Heart left ventricle (tissue), 16 donors: ENCODE measurements at regions not wholly inside any gene's neighbourhood (a gene's known extent, or its start where the extent isn't known, plus 50 kb on each side); places are given as distances from the start of the nearest gene placed in this dataset.

Source experiments
- ATAC-seq, 4 donors: fragments of 200-7000 bp; cut with Tn5 transposase; one replicate each; pipeline ENCODE4 v1.9.1; 2020 to 2022; ENCODE audit warnings: moderate library complexity in 4 of 4, mild to moderate bottlenecking in 3 of 4, moderate number of reproducible peaks in 1 of 4
- DNase-seq, 5 donors: peaks; one replicate each; pipeline ENCODE4 v3.0.0-alpha.2; 2020
- H3K27ac ChIP-seq, 12 donors: fragments of 200-600 bp; sonication (generic) in 4 of 12; one replicate each; pipeline versions ENCODE4 v1.5.0 to v1.8.0; 2016 to 2022; ENCODE audit warnings: mild to moderate bottlenecking in 2 of 12
- H3K27me3 ChIP-seq, 9 donors: fragments of 200-600 bp; sonication (generic) in 2 of 9; one replicate each; pipeline versions ENCODE4 v1.5.1 to v1.8.0; 2016 to 2022; ENCODE audit warnings: mild to moderate bottlenecking in 3 of 9
- H3K36me3 ChIP-seq, 9 donors: fragments of 200-600 bp; sonication (generic) in 2 of 9; one replicate each; pipeline versions ENCODE4 v1.5.0 to v1.8.0; 2018 to 2022; ENCODE audit warnings: mild to moderate bottlenecking in 2 of 9
- H3K4me1 ChIP-seq, 12 donors: fragments of 200-600 bp; sonication (generic) in 4 of 12; one replicate each; pipeline versions ENCODE4 v1.5.0 to v1.8.0; 2016 to 2022; ENCODE audit warnings: mild to moderate bottlenecking in 3 of 12
- H3K4me3 ChIP-seq, 12 donors: fragments of 200-600 bp; sonication (generic) in 4 of 12; one replicate each; pipeline versions ENCODE4 v1.5.0 to v1.8.0; 2017 to 2022; ENCODE audit warnings: mild to moderate bottlenecking in 9 of 12, moderate library complexity in 4 of 12
- H3K9me3 ChIP-seq, 12 donors: fragments of 200-600 bp; sonication (generic) in 4 of 12; one replicate each; pipeline versions ENCODE4 v1.5.0 to v1.8.0; 2016 to 2022; ENCODE audit warnings: mild to moderate bottlenecking in 1 of 12
- POLR2A ChIP-seq, 2 donors: fragments of 450-650 bp; IDR thresholded peaks; one replicate each; pipeline ENCODE4 v1.6.1; 2017; ENCODE audit warnings: antibody characterized with exemption in 2 of 2, mild to moderate bottlenecking in 2 of 2, moderate library complexity in 2 of 2
- WGBS, 4 donors: extraction: QIAGEN DNeasy Blood & Tissue Kit in 2 of 4; methylation state at CpG; one replicate each; pipeline versions ENCODE4 v1.1.5 to v1.1.7; 2013 to 2018; 5-methylcytosine and 5-hydroxymethylcytosine counted together
- intact Hi-C, 10 donors: fragments of 100-400 bp; cut with DNase I; formaldehyde crosslinking; loops; one replicate each; pipeline versions ENCODE4 v1.11.1 to v1.14.2; 2022
- TF ChIP-seq, protein P1 (sequence below), 12 donors: fragments of 200-600 bp; sonication (generic) in 4 of 12; IDR thresholded peaks; one replicate each; pipeline versions ENCODE4 v1.5.0 to v1.8.0; 2018 to 2022; ENCODE audit warnings: antibody characterized with exemption in 12 of 12, mild to moderate bottlenecking in 5 of 12
- donor health status: ischemic (EF 13 %, LVEDD 7.1; RV severe dilation, severe dysfunction).
- donor health status: healthy with polysubstance abuse.
- donor health status: DM: no; HTN: yes; CAD: no.
- donor health status: DM: no; HTN: no; CAD: no.
- donor health status: ischemic (EF 25% LVEDD 6.9; RV normal size, moderate dysfunction).
- donor health status: ischemic (EF 25% LVEDD 5.7; RV mildly dilated, moderate dysfunction).
- donor health status: healthy.
- donor health status: DM: yes; HTN: yes; CAD: no.
- donor health status: ischemic (EF 35%, LVEDD 5.7; RV mildly dilated, moderate dysfunction).
- donor health status: nonischemic (EF 11% LVEDD 7.7; RV severe dilation, severe dysfunction).
- donor health status: DM: yes; HTN: yes; CAD: no.
- donor health status: PGD.
- donor health status: ischemic (EF 29% LVEDD 5.4; RV normal size, mild dysfunction).
- donor health status: nonischemic (EF 23%, LVEDD 6.1; RV moderate dilation, normal function).

GRCh38 chr12:98260276-98260675 lies 255.1 kb upstream of the TMPO start:
- ATAC-seq (no peak), DNase-seq (no peak)
- TF ChIP-seq, protein P1, sequence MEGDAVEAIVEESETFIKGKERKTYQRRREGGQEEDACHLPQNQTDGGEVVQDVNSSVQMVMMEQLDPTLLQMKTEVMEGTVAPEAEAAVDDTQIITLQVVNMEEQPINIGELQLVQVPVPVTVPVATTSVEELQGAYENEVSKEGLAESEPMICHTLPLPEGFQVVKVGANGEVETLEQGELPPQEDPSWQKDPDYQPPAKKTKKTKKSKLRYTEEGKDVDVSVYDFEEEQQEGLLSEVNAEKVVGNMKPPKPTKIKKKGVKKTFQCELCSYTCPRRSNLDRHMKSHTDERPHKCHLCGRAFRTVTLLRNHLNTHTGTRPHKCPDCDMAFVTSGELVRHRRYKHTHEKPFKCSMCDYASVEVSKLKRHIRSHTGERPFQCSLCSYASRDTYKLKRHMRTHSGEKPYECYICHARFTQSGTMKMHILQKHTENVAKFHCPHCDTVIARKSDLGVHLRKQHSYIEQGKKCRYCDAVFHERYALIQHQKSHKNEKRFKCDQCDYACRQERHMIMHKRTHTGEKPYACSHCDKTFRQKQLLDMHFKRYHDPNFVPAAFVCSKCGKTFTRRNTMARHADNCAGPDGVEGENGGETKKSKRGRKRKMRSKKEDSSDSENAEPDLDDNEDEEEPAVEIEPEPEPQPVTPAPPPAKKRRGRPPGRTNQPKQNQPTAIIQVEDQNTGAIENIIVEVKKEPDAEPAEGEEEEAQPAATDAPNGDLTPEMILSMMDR (IDR thresholded peaks at IDR 0.05): no peak
- TF ChIP-seq POLR2A (IDR thresholded peaks at IDR 0.05): no peak
- intact Hi-C loops: no loop called here
- Histone ChIP-seq H3K36me3 (no peaks in the 10 kb centered on the region), H3K27ac (no peak overlapping the region), H3K4me3 (no peak overlapping the region), H3K9me3 (no peaks in the 10 kb centered on the region), H3K4me1 (no peaks in the 10 kb centered on the region), H3K27me3 (no peaks in the 10 kb centered on the region)
- 75 to 87% (median 81%) methylated on average over 3 to 5 of the region's 5 CpGs for WGBS, 4 donors

DNA sequence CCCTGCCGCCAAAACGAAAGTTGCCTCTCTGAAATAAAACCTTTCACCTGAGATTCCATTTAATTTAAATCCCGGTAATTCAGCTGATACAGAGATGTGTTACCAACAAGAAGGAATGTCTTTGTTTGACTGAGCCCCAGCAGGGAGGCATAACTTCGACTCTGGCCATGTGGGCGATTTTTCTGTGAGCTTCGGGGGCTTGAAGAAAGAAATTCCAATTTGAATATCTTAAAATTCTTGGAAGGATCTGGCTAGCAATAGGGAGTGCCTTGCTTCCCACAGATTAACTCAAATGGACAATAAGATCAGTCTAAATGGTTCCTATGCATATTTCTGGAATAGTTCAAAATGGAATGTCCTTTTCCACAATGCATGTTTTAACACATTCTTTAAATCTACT lies 252.5 kb upstream of the TMPO start:
- DNase-seq: no peak
- no peaks in the 10 kb centered on the region for H3K4me1 ChIP-seq
- WGBS, 4 donors: 70 to 73% (median 72%) methylated on average over 6 of the region's 6 CpGs
- no peaks in the 10 kb centered on the region for H3K27me3 ChIP-seq
- no peak overlapping the region for H3K27ac ChIP-seq
- H3K9me3 ChIP-seq: peaks cover 0 to 14% (median 0%) of the 10 kb centered on the region in 12 donors
- intact Hi-C loops: no loop called here
- H3K4me3 ChIP-seq: no peak overlapping the region
- no peaks in the 10 kb centered on the region for H3K36me3 ChIP-seq
- ATAC-seq: no peak
- TF ChIP-seq, protein P1 (IDR thresholded peaks at IDR 0.05): no peak
- no peak for TF ChIP-seq POLR2A (IDR thresholded peaks at IDR 0.05)

GRCh38 chr12:98274430-98275130 lies 240.8 kb upstream of the TMPO start:
- no peak for TF ChIP-seq POLR2A (IDR thresholded peaks at IDR 0.05)
- TF ChIP-seq, protein P1 (IDR thresholded peaks at IDR 0.05): no peak
- H3K4me1 ChIP-seq: no peaks in the 10 kb centered on the region
- WGBS, 4 donors: 59 to 68% (median 66%) methylated on average over 5 of the region's 5 CpGs
- H3K27ac ChIP-seq: no peak overlapping the region
- no peak overlapping the region for H3K4me3 ChIP-seq
- H3K36me3 ChIP-seq: no peaks in the 10 kb centered on the region
- DNase-seq (no peak), ATAC-seq (no peak)
- no peaks in the 10 kb centered on the region for H3K27me3 ChIP-seq
- intact Hi-C loops: no loop called here
- H3K9me3 ChIP-seq: peaks cover 0 to 8% (median 0%) of the 10 kb centered on the region in 12 donors

GRCh38 chr12:98275131-98275475 lies 240.3 kb upstream of the TMPO start:
- Histone ChIP-seq H3K9me3 (peaks cover 0 to 4% (median 0%) of the 10 kb centered on the region in 12 donors), H3K4me3 (no peak overlapping the region), H3K36me3 (no peaks in the 10 kb centered on the region), H3K27me3 (no peaks in the 10 kb centered on the region), H3K4me1 (no peaks in the 10 kb centered on the region), H3K27ac (no peak overlapping the region)
- no peak for ATAC-seq
- TF ChIP-seq, protein P1 (IDR thresholded peaks at IDR 0.05): no peak
- no peak for TF ChIP-seq POLR2A (IDR thresholded peaks at IDR 0.05)
- intact Hi-C loops: no loop called here
- DNase-seq: no peak
- 84 to 94% (median 90%) methylated on average over 4 of the region's 4 CpGs for WGBS, 4 donors
